ENCODE measurements at regions not wholly inside any gene's neighbourhood (a gene's known extent, or its start where the extent isn't known, plus 50 kb on each side); places are given as distances from the start of the nearest gene placed in this dataset.

DNA sequence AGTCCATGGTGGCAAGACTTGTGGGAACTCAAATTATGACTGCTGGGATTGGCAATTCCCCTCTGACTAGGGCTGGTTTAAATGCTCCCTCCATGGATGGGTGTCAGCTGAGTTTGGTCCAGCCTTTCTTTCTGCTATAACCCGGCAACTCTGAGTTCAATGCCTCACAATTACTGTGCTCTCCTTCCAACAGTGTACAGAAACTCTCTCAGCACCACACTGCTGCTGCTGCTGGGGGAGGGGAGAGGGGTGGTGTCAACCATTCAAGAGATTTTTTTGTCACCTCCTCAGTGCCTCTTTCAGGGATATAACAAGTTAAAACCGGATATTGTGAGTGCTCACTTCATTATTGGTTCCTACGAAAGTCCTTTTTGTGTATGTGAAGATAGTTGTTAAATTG is 830.3 kb upstream of the NXPH2 start:
- TF ChIP-seq, protein P1, sequence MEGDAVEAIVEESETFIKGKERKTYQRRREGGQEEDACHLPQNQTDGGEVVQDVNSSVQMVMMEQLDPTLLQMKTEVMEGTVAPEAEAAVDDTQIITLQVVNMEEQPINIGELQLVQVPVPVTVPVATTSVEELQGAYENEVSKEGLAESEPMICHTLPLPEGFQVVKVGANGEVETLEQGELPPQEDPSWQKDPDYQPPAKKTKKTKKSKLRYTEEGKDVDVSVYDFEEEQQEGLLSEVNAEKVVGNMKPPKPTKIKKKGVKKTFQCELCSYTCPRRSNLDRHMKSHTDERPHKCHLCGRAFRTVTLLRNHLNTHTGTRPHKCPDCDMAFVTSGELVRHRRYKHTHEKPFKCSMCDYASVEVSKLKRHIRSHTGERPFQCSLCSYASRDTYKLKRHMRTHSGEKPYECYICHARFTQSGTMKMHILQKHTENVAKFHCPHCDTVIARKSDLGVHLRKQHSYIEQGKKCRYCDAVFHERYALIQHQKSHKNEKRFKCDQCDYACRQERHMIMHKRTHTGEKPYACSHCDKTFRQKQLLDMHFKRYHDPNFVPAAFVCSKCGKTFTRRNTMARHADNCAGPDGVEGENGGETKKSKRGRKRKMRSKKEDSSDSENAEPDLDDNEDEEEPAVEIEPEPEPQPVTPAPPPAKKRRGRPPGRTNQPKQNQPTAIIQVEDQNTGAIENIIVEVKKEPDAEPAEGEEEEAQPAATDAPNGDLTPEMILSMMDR (IDR thresholded peaks at IDR 0.05): no peak
- no peak for TF ChIP-seq POLR2AphosphoS5 (IDR thresholded peaks at IDR 0.05)
- TF ChIP-seq POLR2A (IDR thresholded peaks at IDR 0.05): no peak
- TF ChIP-seq EP300 (IDR thresholded peaks at IDR 0.05): no peak

Data from upper lobe of left lung (tissue), 4 donors.